GM19240 (cell line): ENCODE measurements at regions not wholly inside any gene's neighbourhood (a gene's known extent, or its start where the extent isn't known, plus 50 kb on each side); places are given as distances from the start of the nearest gene placed in this dataset.
"Not testable (repeated sequence)": the region's sequence is repeated elsewhere in the genome, so short reads cannot be mapped to it uniquely, and the experiment has no call there.

Experiments used
- DNase-seq: peaks from one replicate; pipeline ENCODE4 v3.0.0; 2011; ENCODE audit warnings: low spot score; ENCODE audit not compliant: insufficient read length

GRCh38 chr3:159886050-159886449 is 102.6 kb upstream of the IL12A start:
- DNase-seq = no peak

DNA sequence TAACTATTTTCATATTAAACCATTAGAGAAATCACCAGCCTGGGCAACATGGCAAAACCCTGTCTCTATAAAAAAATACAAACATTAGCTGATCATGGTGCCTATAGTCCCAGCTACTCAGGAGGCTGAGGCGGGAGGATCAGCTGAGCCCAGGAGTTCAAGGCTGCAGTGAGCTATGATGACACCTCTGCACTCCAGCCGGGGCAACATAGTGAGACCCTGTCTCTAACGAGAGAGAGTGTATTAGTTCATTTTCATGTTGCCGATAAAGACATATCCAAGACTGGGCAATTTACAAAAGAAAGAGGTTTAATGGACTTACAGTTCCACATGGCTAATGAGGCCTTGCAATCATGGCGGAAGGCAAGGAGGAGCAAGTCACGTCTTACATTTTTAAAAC is 102.1 kb upstream of the IL12A start:
- not testable (repeated sequence) for DNase-seq

DNA sequence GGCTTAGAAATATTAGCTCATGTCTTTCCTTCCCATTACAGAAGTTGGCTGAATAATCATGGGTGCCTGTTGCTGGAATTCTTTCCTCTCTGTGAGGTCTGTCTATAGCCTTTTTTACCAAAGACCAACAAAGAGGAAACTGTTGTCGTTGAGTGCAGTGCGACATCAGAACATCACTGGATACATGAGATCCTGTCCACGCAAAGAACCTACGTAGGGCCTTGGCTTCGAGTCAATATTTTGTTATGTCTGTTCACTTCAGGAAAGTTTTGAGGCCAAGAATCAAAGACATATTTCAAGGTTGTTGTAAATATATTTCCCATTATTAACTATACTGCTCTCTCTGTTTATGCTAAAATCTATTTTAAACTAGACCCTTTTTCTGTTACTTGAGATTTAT is 101.5 kb upstream of the IL12A start:
- no peak for DNase-seq

DNA sequence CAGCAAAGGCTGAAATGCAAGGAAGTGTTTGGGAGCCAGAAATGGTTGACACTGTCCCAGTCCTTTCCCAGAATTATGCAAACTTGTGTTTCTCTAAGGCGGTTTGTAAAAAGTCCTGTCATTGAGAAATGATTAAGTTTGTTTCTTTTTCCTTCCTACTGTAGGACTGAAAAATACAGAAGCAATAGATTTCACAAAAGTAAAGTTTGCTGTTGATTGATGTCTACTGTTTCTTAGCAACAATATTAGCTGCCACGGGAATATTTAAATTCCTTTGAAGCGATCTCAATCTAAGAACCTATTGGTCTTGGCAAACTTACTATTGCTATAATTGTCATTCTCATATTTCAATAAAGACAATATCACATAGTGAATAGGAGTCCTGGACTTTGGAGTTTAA is 100.7 kb upstream of the IL12A start:
- no peak for DNase-seq

- no peak for DNase-seq
Observed at GRCh38 chr3:159892171-159892795, 96.4 kb upstream of the IL12A start.

DNA sequence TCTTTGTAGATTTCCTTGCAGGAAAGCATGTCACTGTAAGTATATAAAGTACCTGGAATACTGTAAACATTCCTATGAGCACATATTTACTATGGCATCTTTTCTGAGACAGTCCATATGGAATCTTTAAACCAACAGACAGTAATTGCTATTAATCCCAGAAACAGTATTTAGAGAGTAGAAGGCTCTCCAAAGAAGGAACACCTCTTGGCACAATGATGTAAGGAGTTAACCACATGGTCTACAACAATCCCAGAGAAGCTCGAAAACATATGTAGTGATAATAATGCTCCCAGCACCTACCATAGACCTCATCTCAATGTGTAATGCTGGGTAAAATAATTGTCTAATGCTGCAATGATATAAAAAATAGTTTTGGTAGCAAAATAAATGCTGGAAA is 95.8 kb upstream of the IL12A start:
- DNase-seq = no peak

DNA sequence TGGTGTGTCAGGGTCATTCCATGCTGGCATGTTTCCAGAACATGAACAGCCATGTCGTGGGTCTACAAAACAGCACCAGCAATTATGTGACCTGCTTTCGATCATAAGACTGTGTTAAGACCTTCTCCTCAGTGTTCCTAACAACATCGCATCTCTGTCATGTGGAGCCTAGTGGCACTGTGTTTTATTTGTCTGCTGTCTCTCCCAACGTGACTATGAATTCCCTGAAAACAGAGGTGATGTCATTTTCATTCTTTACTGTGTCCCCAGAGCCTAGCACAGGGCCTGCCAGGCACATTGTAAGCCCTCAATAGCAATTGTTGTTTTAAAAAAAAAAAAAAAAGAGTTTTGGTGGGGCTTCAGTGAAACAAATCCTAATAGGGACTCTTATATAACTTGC is 94.2 kb upstream of the IL12A start:
- no peak for DNase-seq

- DNase-seq = no peak
Observed at GRCh38 chr3:159895430-159895829, 93.2 kb upstream of the IL12A start.

DNA sequence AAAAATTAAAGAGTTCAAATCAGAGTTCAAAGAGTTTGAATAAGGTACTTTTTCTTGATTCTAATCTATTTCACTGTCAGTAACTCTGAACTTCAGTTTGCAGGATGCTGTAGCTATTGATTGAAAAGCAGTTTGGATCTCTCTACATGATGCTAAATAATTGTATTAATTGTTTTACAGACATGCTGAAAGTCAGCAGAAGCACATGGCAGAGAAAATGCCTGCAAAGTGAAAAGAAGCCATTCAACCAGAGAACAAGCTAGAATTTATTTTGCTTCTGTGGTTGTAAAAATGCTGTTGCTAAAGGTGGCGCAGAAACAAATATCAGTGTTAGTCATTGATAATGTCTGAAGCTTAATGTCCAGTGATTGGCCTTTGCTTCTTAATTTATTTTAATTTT is 92.1 kb upstream of the IL12A start:
- no peak for DNase-seq

DNA sequence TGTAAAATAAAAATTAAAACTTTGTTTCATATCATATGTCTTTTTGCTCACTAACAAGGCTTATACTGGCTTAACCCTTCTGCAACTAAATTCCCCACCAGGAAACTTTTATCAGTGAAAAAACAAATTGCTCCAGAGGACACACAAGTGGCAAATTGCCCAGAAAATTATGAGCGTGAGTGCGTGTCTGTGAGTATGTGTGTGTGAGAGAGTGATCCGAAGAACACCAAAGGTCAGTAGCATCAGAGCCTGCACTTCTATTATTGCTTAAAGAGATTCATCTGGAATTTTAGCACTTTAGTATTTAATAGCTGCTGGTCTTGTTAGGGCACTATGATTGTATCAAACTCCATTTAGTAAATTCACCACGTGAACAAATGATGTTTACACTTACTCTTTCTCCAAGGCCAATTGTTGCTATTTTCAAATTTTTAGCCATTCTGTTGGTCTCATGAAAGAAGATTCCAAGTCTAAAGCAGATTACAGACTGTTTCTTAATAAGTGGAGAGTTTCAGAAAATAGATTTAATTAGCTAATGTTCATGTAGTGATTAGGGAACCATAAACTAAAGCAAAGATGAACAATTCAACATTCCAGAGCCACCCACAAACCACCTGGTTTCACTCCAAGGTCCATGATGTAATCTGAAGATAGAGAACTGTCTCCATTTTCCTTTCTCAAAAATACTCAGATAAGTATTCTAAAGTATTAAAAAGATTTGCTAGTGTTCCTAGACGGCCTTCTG is 91.1 kb upstream of the IL12A start:
- no peak for DNase-seq

DNA sequence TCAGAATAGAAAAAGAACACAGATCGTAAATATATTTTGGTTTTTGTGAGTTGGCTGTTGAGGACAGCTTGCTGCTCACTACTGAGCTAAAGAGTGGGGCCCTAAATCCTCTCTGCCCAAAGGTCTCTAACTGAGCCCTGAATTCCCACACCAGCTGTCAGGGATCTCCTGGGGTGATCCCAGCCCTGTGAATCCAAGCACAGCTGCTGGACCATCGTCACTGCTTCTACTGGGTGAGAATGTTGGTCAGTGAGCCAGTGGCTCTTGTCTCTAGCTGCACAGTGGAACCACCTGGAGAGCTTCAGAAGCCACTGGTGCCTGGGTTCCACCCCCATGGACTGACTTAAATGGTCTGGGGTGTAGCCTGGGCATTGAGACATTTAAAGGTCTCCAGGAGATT is 90.5 kb upstream of the IL12A start:
- no peak for DNase-seq

DNA sequence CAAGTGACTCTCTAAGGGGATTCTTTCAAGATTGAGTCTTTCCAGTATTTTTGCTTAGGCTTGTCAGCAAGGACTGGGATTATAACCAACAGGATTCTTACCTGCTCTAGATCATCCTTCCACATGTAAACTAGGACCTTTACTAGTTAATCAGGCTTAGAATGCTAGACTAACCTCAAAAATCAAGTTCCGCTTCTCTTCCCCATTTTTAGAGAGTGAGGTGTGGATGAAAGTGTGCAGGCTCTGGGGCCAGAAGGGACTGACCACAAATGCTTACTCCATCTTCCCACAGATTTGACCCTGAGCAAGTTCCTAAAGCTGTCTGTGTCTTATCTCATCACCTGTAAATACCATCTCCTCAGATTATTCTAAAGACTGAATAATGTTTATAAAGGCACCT is 89.5 kb upstream of the IL12A start:
- DNase-seq = no peak

DNA sequence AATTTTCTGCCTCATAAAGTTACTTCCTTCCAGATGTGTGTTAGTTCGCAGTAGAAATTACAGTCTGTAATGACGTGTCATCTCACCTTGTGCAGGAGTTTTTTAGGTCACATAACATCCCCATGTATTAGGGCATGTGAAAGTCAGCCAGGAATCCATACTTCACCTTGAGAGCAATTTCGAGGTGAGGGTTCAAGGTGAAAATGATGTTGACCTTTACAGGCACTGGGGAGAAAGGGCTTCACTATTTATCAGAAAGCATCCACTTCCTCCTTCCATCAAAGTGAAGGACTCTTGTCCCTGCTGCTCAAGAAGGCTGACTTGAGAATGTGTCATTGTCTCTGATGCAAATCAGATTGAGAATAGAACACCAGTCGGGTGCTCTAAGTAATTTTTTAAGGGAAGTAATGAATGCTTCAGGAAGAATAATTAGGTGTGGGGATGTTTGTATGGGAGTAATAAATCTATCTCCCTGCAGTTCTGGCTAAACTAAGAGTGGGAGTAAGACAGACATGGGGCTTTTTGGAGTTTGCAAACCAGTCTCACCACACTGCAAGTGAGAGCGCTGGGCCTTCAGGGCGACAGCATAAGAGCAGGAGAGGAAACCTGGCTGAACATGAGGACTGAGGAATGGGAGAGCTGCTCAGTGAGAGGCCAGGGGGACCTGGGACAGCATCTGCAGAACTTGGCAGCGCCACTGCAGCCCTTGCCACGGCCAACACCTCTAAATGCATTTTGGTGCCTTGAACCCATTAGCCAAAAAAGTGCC is 85.9 kb upstream of the IL12A start:
- no peak for DNase-seq

GRCh38 chr3:159904455-159904854 is 84.2 kb upstream of the IL12A start:
- no peak for DNase-seq

DNA sequence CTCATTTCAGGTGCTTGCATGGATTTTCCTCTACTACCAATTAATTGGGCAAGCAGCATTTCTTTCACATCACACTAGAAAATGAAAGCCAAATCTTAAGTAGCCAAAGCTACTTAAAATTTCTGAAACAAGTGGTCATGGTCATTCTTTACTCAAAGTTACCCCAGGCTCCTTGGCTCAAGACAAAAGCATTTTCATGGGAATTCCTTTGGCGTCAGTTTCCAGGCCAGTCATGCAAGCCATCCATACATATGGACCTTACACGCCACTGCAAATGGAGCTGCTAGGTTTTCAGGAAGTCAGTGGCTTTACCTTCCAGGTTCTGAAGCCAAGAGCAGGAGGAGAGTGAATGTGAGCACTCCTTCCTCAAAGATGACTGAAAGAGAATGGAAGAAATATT is 83.7 kb upstream of the IL12A start:
- DNase-seq = no peak

DNA sequence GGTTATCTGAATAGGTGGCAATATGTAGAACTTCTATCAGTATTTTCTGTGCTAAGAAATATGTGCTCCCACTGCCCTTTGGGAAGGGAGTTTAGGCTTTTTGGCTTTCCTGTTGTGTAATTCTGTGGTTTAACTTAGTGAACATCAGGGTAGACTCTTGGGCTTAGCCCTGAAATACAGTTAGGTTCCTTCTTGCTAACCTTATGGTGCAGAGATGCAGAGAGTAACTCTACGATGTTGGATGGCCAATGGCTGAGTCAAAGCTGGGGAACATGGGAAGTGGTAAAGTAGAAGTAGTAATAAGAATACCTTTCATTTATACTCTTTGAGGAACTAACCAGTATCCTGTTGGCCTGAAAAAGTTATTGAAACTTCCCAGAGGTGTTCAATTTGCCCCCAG is 80.8 kb upstream of the IL12A start:
- no peak for DNase-seq

DNA sequence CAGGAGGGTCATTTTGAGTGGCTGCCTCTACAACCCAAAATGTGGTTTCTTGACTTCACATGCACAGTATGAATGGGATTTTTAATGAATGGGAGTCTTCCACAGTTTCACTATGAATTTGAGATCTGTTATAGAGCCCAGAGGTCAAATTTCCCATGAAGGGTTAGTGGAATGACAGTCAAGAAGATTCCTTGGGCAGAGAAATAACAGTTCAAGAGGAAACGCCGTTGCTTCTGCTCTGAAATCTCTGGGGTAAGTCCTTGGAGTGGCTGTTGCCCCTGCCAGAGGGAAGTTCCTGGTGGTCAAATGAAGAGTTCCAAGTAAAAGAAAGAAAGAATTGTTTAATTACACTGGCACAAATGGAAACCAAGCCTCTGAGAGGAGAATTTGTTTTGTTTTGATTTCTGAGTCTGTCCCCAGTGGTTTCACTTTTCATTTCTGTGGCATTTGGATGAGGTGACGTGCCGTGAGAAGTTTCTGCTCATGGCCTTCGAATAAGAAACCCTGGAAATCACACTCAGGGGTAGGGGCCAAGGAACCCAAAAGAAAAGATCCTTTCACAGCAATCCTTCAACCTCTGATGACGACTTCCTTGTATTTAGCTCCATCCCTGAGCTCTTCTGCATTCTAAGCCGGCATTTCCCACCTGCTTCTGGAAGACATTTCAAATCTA is 77.5 kb upstream of the IL12A start:
- no peak for DNase-seq

DNA sequence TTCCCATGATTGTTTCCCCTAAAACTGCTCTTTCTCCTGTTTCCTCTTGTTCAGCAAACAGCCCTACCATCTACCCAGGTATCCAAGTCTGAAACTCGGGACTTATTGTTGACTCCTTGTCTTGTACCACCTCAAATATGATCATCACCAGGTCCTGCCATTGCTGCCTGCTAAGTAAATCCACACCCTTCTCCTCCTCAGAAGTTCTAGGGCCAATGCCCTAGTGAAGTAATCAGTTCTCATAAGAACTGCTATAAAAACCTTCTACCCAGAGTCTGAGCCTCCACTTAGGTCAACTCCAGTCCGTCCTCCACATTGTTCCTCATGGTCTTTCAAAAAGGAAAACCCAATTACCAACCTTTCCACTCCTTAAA is 77.0 kb upstream of the IL12A start:
- DNase-seq = no peak

- DNase-seq = no peak
Observed at GRCh38 chr3:159913712-159914414, 74.8 kb upstream of the IL12A start.

DNA sequence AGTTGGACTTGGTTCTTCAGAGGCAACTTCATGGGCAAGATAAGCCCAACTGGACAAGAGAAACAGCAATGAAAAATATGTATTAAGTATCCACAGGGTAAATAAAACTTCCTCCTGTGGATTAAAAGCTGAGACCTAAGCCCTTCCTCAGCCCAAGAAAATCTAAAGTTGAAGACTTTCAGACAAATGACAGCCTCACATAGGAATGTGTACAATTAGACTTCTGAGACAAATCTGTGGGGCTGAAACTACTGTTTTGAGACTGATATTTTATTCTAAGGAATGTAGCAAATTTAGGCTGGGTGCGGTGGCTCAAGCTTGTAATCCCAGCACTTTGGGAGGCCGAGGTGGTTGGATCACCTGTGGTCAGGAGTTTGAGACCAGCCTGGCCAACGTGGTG is 74.2 kb upstream of the IL12A start:
- DNase-seq = no peak

DNA sequence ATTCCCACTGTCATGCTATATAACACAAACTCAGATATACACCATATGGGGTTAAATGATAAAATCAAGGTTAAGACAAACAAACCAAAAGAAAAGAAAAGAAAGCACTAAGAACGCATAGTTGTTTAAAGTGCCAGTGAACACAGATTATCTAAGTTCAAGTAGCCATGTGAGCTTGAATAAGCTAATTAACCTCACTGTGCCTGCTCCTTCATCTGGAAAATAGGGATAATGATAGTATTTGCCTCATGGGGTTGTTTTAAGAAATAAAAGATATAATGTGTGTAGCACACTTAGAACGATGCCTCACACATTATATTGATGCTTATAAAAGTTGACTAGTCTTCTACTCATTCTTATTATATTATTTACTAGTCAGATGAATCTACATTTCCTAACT is 72.6 kb upstream of the IL12A start:
- no peak for DNase-seq

DNA sequence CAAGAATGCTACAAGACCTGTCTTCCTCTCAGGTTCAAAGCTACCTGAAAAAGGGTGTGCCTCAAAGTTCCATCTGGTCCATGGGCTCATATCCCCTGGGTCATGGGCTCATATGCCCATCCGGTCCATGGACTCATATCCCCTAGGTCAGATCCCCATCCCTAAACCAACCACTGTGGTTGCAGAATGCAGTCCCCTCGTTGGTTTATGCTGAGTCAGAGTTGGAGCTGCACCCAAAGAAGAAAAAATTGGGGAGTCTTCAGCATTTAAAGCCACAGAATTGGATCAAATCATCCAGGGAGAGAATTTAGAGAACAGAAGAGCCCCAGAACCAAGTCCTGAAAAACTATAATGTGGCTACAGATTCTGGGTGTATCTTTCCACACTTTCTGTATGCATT is 71.5 kb upstream of the IL12A start:
- DNase-seq = no peak
